HG03457 (cell line): ENCODE measurements at regions not wholly inside any gene's neighbourhood (a gene's known extent, or its start where the extent isn't known, plus 50 kb on each side); places are given as distances from the start of the nearest gene placed in this dataset.

Source experiments
- ATAC-seq: cut with Tn5 transposase; IDR thresholded peaks from one replicate; pipeline ENCODE4 v1.9.1; 2021; ENCODE audit warnings: moderate number of reproducible peaks; ENCODE audit not compliant: unreplicated experiment

- ATAC-seq, result no peak
These were observed 97.9 kb upstream of the RUNX3 start for GRCh38 chr1:25027822-25028586.

- no peak for ATAC-seq
These were observed 96.8 kb upstream of the RUNX3 start for GRCh38 chr1:25026730-25027450.

GRCh38 chr1:25026304-25026703, 96.2 kb upstream of the RUNX3 start:
- no peak for ATAC-seq

GRCh38 chr1:25024615-25025350, 94.7 kb upstream of the RUNX3 start:
- no peak for ATAC-seq

- ATAC-seq, result no peak
These were observed 93.8 kb upstream of the RUNX3 start for GRCh38 chr1:25023826-25024225.

- ATAC-seq, result no peak
These were observed 93.1 kb upstream of the RUNX3 start for GRCh38 chr1:25023190-25023578.

GRCh38 chr1:25022361-25023189, 92.5 kb upstream of the RUNX3 start:
- ATAC-seq, result peak; percentile 65

GRCh38 chr1:25021591-25022215, 91.6 kb upstream of the RUNX3 start:
- no peak for ATAC-seq

- ATAC-seq, result no peak
These were observed 90.9 kb upstream of the RUNX3 start for GRCh38 chr1:25020851-25021590.

- no peak for ATAC-seq
These were observed 90.2 kb upstream of the RUNX3 start for GRCh38 chr1:25020173-25020845.

- peak; percentile 37 for ATAC-seq
These were observed 89.5 kb upstream of the RUNX3 start for GRCh38 chr1:25019337-25020172.

- ATAC-seq, result no peak
These were observed 88.9 kb upstream of the RUNX3 start for GRCh38 chr1:25018943-25019336.

- ATAC-seq, result no peak
These were observed 88.1 kb upstream of the RUNX3 start for GRCh38 chr1:25018110-25018735.

GRCh38 chr1:25017436-25018109, 87.5 kb upstream of the RUNX3 start:
- no peak for ATAC-seq

GRCh38 chr1:25012966-25013962, 83.2 kb upstream of the RUNX3 start:
- no peak for ATAC-seq
